IPS-18c (cell line): ENCODE measurements at regions not wholly inside any gene's neighbourhood (a gene's known extent, or its start where the extent isn't known, plus 50 kb on each side); places are given as distances from the start of the nearest gene placed in this dataset.

Experiments used
- H3K4me3 ChIP-seq: 2 replicates; pipeline ENCODE4 v1.7.0; 2013; ENCODE audit warnings: low read depth, mild to moderate bottlenecking, low read length, moderate library complexity; ENCODE audit not compliant: insufficient read depth
- H3K9me3 ChIP-seq: one replicate; pipeline ENCODE4 v1.6.1; 2013; ENCODE audit warnings: mild to moderate bottlenecking, low read length, moderate library complexity; ENCODE audit not compliant: control insufficient read depth, insufficient read depth

- Histone ChIP-seq H3K4me3 (no peak overlapping the region), H3K9me3 (peaks cover 3% of the 10 kb centered on the region)
Measured at GRCh38 chr6:119568580-119568979, 219.0 kb upstream of the MAN1A1 start.

GRCh38 chr6:119566546-119567260 is 217.1 kb upstream of the MAN1A1 start:
- no peak overlapping the region for H3K4me3 ChIP-seq
- peaks cover 3% of the 10 kb centered on the region for H3K9me3 ChIP-seq

- Histone ChIP-seq H3K9me3 (peaks cover 3% of the 10 kb centered on the region), H3K4me3 (no peak overlapping the region)
Measured at GRCh38 chr6:119565893-119566292, 216.3 kb upstream of the MAN1A1 start.

- H3K9me3 ChIP-seq: peaks cover 3% of the 10 kb centered on the region
Measured at GRCh38 chr6:119562168-119562567, 212.6 kb upstream of the MAN1A1 start.

GRCh38 chr6:119559586-119559985 is 210.0 kb upstream of the MAN1A1 start:
- Histone ChIP-seq H3K4me3 (no peak overlapping the region), H3K9me3 (no peaks in the 10 kb centered on the region)

More at GRCh38 chr6:119562168-119562567, 212.6 kb upstream of the MAN1A1 start:
- H3K4me3 ChIP-seq: no peak overlapping the region

- H3K9me3 ChIP-seq: peaks cover 2% of the 10 kb centered on the region
- H3K4me3 ChIP-seq: no peak overlapping the region
Measured at GRCh38 chr6:119557239-119557638, 207.7 kb upstream of the MAN1A1 start.

- peaks cover 2% of the 10 kb centered on the region for H3K9me3 ChIP-seq
- no peak overlapping the region for H3K4me3 ChIP-seq
Measured at GRCh38 chr6:119552021-119552420, 202.5 kb upstream of the MAN1A1 start.

GRCh38 chr6:119547024-119547423 is 197.5 kb upstream of the MAN1A1 start:
- H3K4me3 ChIP-seq: no peak overlapping the region
- no peaks in the 10 kb centered on the region for H3K9me3 ChIP-seq

GRCh38 chr6:119545245-119545644 is 195.7 kb upstream of the MAN1A1 start:
- Histone ChIP-seq H3K9me3 (no peaks in the 10 kb centered on the region), H3K4me3 (no peak overlapping the region)

GRCh38 chr6:119544325-119545175 is 195.0 kb upstream of the MAN1A1 start:
- Histone ChIP-seq H3K4me3 (no peak overlapping the region), H3K9me3 (no peaks in the 10 kb centered on the region)

- Histone ChIP-seq H3K4me3 (no peak overlapping the region), H3K9me3 (no peaks in the 10 kb centered on the region)
Measured at GRCh38 chr6:119543332-119543731, 193.8 kb upstream of the MAN1A1 start.

GRCh38 chr6:119542037-119542436 is 192.5 kb upstream of the MAN1A1 start:
- Histone ChIP-seq H3K4me3 (no peak overlapping the region), H3K9me3 (no peaks in the 10 kb centered on the region)

- H3K4me3 ChIP-seq: no peak overlapping the region
- H3K9me3 ChIP-seq: no peaks in the 10 kb centered on the region
Measured at GRCh38 chr6:119541132-119541905, 191.8 kb upstream of the MAN1A1 start.

GRCh38 chr6:119540417-119540816 is 190.9 kb upstream of the MAN1A1 start:
- no peak overlapping the region for H3K4me3 ChIP-seq
- no peaks in the 10 kb centered on the region for H3K9me3 ChIP-seq

- Histone ChIP-seq H3K9me3 (no peaks in the 10 kb centered on the region), H3K4me3 (no peak overlapping the region)
Measured at GRCh38 chr6:119539066-119539746, 189.6 kb upstream of the MAN1A1 start.

GRCh38 chr6:119536666-119537065 is 187.1 kb upstream of the MAN1A1 start:
- Histone ChIP-seq H3K9me3 (no peaks in the 10 kb centered on the region), H3K4me3 (no peak overlapping the region)

- Histone ChIP-seq H3K9me3 (no peaks in the 10 kb centered on the region), H3K4me3 (no peak overlapping the region)
Measured at GRCh38 chr6:119535332-119535731, 185.8 kb upstream of the MAN1A1 start.
